Tibial nerve (tissue), 4 donors: ENCODE measurements at regions not wholly inside any gene's neighbourhood (a gene's known extent, or its start where the extent isn't known, plus 50 kb on each side); places are given as distances from the start of the nearest gene placed in this dataset.
"Not testable (repeated sequence)": the region's sequence is repeated elsewhere in the genome, so short reads cannot be mapped to it uniquely, and the experiment has no call there.

ENCODE experiments used
- DNase-seq, 2 donors: peaks; one replicate each; pipeline ENCODE4 v3.0.0-alpha.2; 2019; ENCODE audit warnings: low spot score in 2 of 2
- H3K27ac ChIP-seq, 4 donors: fragments of 200-600 bp; sonication (generic) in 3 of 4; one replicate each; pipeline ENCODE4 v1.5.1; 2017 to 2019; ENCODE audit warnings: mild to moderate bottlenecking in 1 of 4
- H3K27me3 ChIP-seq, 2 donors: fragments of 200-600 bp; sonication (generic) in 1 of 2; one replicate each; pipeline versions ENCODE4 v1.5.1 to v1.6.0; 2017 to 2019
- H3K36me3 ChIP-seq, 3 donors: fragments of 200-600 bp; sonication (generic); one replicate each; pipeline ENCODE4 v1.5.1; 2018 to 2019
- H3K4me1 ChIP-seq, 4 donors: fragments of 200-600 bp; sonication (generic) in 3 of 4; one replicate each; pipeline ENCODE4 v1.5.1; 2017 to 2019
- H3K4me3 ChIP-seq, 4 donors: fragments of 200-600 bp; sonication (generic) in 3 of 4; one replicate each; pipeline ENCODE4 v1.5.1; 2017 to 2019; ENCODE audit warnings: mild to moderate bottlenecking in 1 of 4, moderate library complexity in 1 of 4
- H3K9me3 ChIP-seq, 4 donors: fragments of 200-600 bp; sonication (generic) in 3 of 4; one replicate each; pipeline ENCODE4 v1.5.1; 2017 to 2019
- CTCF ChIP-seq, 5 experiments: fragments of 200-600 bp in 3 of 5; fragments of 450-650 bp in 2 of 5; sonication (generic) in 3 of 5; IDR thresholded peaks; one replicate each; pipeline ENCODE4 v1.5.1; 2016 to 2019; ENCODE audit warnings: antibody characterized with exemption in 5 of 5, mild to moderate bottlenecking in 3 of 5, moderate library complexity in 2 of 5
- EP300 ChIP-seq, 2 donors: sonication (generic); formaldehyde crosslinking; IDR thresholded peaks; one replicate each; pipeline ENCODE4 v1.6.1; 2017; ENCODE audit warnings: antibody characterized with exemption in 2 of 2, mild to moderate bottlenecking in 1 of 2
- POLR2A ChIP-seq, 2 donors: fragments of 450-650 bp; IDR thresholded peaks; one replicate each; pipeline ENCODE4 v1.6.1; 2017; ENCODE audit warnings: antibody characterized with exemption in 2 of 2, mild to moderate bottlenecking in 2 of 2, moderate library complexity in 2 of 2
- WGBS, 2 donors: methylation state at CpG; one replicate each; pipeline ENCODE4 v1.1.5; 2018; 5-methylcytosine and 5-hydroxymethylcytosine counted together

GRCh38 chrX:112233164-112233563, 150.6 kb upstream of the TRPC5 start:
- 71 to 85% methylated on average over 3 of the region's 3 CpGs for WGBS, 2 donors
- no peaks in the 10 kb centered on the region for H3K27me3 ChIP-seq
- H3K4me1 ChIP-seq = no peaks in the 10 kb centered on the region
- H3K36me3 ChIP-seq = no peaks in the 10 kb centered on the region
- TF ChIP-seq POLR2A (IDR thresholded peaks at IDR 0.05) (no peak), CTCF (IDR thresholded peaks at IDR 0.05) (no peak), EP300 (IDR thresholded peaks at IDR 0.05) (no peak)
- H3K9me3 ChIP-seq = no peaks in the 10 kb centered on the region
- DNase-seq = no peak
- H3K4me3 ChIP-seq = no peak overlapping the region
- H3K27ac ChIP-seq = no peak overlapping the region

GRCh38 chrX:112226795-112227194, 144.2 kb upstream of the TRPC5 start:
- not testable (repeated sequence) for H3K36me3 ChIP-seq, DNase-seq, H3K4me3 ChIP-seq, H3K27me3 ChIP-seq, H3K27ac ChIP-seq, H3K4me1 ChIP-seq, H3K9me3 ChIP-seq
- WGBS, 2 donors = 92 to 100% methylated on average over 4 of the region's 4 CpGs

GRCh38 chrX:112223391-112223790, 140.8 kb upstream of the TRPC5 start:
- TF ChIP-seq EP300 (IDR thresholded peaks at IDR 0.05) (no peak), POLR2A (IDR thresholded peaks at IDR 0.05) (no peak)
- WGBS, 2 donors = 49 to 51% methylated on average over 2 of the region's 2 CpGs

DNA sequence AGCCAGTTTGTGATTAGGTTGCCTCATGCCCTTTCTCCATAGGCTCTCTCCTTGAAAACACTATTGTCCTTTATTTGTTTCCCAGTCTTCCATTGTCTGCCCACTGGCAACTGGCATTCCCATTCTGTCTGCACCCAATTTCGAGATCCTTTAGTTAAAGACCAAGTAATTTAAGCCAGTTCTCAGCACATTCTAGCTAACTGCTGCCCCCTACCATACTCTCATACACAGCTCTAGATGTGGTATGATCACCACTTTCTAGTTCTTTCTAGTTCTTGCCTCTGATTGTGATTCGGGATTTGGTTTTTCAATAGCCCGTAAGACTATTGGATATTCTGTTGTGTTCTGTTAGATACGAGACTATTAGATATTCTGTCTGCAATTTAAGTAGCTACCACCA, 135.8 kb upstream of the TRPC5 start:
- Histone ChIP-seq H3K4me3 (no peak overlapping the region), H3K36me3 (no peaks in the 10 kb centered on the region), H3K9me3 (no peaks in the 10 kb centered on the region), H3K27me3 (no peaks in the 10 kb centered on the region), H3K27ac (no peak overlapping the region), H3K4me1 (no peaks in the 10 kb centered on the region)
- no peak for DNase-seq
- WGBS, 2 donors = 83 to 91% methylated on average over 4 of the region's 4 CpGs
- TF ChIP-seq CTCF (IDR thresholded peaks at IDR 0.05) (no peak), POLR2A (IDR thresholded peaks at IDR 0.05) (no peak), EP300 (IDR thresholded peaks at IDR 0.05) (no peak)

More at GRCh38 chrX:112223391-112223790, 140.8 kb upstream of the TRPC5 start:
- H3K27ac ChIP-seq = no peak overlapping the region
- no peaks in the 10 kb centered on the region for H3K9me3 ChIP-seq
- no peaks in the 10 kb centered on the region for H3K4me1 ChIP-seq
- H3K36me3 ChIP-seq = no peaks in the 10 kb centered on the region
- H3K4me3 ChIP-seq = no peak overlapping the region
- no peaks in the 10 kb centered on the region for H3K27me3 ChIP-seq
- no peak for DNase-seq

- Histone ChIP-seq H3K4me1 (no peaks in the 10 kb centered on the region), H3K4me3 (no peak overlapping the region), H3K36me3 (no peaks in the 10 kb centered on the region), H3K9me3 (no peaks in the 10 kb centered on the region), H3K27ac (no peak overlapping the region), H3K27me3 (no peaks in the 10 kb centered on the region)
- DNase-seq = no peak
- TF ChIP-seq CTCF (IDR thresholded peaks at IDR 0.05) (no peak), POLR2A (IDR thresholded peaks at IDR 0.05) (no peak), EP300 (IDR thresholded peaks at IDR 0.05) (no peak)
- WGBS, 2 donors = 70 to 90% methylated on average over 2 to 3 of the region's 3 CpGs
Observed at GRCh38 chrX:112211459-112211858, 128.9 kb upstream of the TRPC5 start.

GRCh38 chrX:112197840-112198239, 115.3 kb upstream of the TRPC5 start:
- WGBS, 2 donors = 50 to 64% methylated on average over 3 of the region's 3 CpGs
- no peak overlapping the region for H3K4me3 ChIP-seq
- H3K27ac ChIP-seq = no peak overlapping the region
- peaks cover 2 to 12% of the 10 kb centered on the region in 2 donors for H3K27me3 ChIP-seq
- H3K4me1 ChIP-seq = no peaks in the 10 kb centered on the region
- TF ChIP-seq POLR2A (IDR thresholded peaks at IDR 0.05) (no peak), CTCF (IDR thresholded peaks at IDR 0.05) (no peak), EP300 (IDR thresholded peaks at IDR 0.05) (no peak)
- H3K36me3 ChIP-seq = no peaks in the 10 kb centered on the region
- no peak for DNase-seq
- no peaks in the 10 kb centered on the region for H3K9me3 ChIP-seq
